ENCODE measurements at regions not wholly inside any gene's neighbourhood (a gene's known extent, or its start where the extent isn't known, plus 50 kb on each side); places are given as distances from the start of the nearest gene placed in this dataset.

DNA sequence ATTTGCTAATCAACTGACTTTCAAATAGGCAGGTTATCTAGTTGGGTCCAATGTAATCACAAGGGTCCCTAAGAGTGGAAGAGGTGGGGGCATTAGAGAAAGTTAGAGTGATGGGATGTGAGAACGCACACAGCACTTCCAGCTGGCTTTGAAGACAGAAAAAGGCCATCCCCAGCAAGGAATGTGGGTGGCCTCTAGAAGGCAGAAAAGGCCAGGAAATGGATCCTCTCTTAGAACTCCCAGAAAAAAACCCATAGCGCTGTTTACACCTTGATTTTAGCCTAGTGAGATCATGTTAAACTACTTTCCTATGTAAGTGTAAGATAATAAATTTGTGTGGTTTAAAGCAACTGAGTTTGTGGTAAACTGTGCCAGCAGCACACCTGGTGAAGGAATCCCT lies 219.5 kb upstream of the HABP2 start:
- no peak for TF ChIP-seq EZH2 (IDR thresholded peaks at IDR 0.05; ENCODE audit: low read depth)
- TF ChIP-seq, protein P1, sequence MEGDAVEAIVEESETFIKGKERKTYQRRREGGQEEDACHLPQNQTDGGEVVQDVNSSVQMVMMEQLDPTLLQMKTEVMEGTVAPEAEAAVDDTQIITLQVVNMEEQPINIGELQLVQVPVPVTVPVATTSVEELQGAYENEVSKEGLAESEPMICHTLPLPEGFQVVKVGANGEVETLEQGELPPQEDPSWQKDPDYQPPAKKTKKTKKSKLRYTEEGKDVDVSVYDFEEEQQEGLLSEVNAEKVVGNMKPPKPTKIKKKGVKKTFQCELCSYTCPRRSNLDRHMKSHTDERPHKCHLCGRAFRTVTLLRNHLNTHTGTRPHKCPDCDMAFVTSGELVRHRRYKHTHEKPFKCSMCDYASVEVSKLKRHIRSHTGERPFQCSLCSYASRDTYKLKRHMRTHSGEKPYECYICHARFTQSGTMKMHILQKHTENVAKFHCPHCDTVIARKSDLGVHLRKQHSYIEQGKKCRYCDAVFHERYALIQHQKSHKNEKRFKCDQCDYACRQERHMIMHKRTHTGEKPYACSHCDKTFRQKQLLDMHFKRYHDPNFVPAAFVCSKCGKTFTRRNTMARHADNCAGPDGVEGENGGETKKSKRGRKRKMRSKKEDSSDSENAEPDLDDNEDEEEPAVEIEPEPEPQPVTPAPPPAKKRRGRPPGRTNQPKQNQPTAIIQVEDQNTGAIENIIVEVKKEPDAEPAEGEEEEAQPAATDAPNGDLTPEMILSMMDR (conservative IDR thresholded peaks at IDR 0.05), result no peak

All from PC-9 (cell line).